GM19324 (cell line): ENCODE measurements at regions not wholly inside any gene's neighbourhood (a gene's known extent, or its start where the extent isn't known, plus 50 kb on each side); places are given as distances from the start of the nearest gene placed in this dataset.

Source experiments
- ATAC-seq: cut with Tn5 transposase; IDR thresholded peaks from one replicate; pipeline ENCODE4 v1.9.1; 2021; ENCODE audit warnings: mild to moderate bottlenecking, moderate library complexity; ENCODE audit not compliant: unreplicated experiment, low FRiP score

DNA sequence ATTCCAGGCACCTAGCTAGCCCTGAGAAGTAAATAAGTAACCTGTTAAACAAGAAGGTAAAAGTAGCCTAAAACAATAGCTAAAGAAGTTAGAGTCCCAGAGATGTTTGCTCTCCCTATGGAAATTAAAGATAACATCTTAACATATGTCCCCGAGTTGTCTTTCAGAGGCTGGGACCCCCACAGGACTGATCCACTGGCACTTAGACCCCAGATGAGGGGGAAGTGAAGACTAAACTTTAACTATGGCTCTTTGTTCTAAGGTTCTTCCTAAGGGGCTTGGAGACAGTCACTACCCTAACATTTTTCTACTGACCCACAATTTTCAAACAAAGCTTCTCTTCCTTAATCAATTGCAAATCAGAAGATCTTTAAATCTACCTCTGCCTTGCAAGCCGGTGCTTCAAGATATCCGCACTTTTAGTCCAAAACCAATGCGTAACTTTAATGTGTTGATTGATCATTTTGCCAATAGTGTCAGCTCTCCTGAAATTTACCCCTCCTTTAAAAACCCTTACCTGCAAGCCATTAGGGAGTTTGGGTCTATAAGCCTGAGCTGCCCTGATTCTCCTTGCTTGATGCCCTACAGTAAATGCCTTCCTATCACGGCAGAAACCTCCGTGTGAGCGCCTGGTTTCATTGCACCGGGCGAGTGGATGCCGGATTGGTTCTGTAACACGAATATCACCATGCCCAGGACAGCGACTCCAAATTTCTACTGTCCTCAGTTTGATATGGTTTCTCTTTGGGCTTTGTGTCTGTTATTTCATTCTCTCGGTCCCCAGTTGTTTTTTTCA, 404.4 kb downstream of the SIPA1L2 start:
- ATAC-seq, result no peak

DNA sequence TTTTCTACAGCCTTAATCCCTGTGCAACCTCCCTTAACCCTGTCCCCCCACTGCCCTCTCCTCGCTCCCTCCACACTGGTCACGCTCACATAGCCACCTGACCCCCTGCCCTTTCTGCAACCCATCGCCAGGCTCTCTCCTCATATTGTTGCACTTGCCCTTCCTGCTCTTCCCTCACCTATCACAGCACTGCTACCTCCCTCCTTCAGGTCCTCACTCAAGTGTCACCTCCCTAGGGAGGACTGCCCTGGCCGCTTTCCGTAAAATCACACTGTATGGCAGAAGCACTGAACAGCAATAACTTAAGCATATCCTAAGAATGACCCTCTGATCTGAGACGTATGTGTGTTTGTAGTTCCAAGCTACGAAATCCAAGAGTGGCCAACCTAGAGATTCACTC, 406.0 kb downstream of the SIPA1L2 start:
- ATAC-seq, result no peak

DNA sequence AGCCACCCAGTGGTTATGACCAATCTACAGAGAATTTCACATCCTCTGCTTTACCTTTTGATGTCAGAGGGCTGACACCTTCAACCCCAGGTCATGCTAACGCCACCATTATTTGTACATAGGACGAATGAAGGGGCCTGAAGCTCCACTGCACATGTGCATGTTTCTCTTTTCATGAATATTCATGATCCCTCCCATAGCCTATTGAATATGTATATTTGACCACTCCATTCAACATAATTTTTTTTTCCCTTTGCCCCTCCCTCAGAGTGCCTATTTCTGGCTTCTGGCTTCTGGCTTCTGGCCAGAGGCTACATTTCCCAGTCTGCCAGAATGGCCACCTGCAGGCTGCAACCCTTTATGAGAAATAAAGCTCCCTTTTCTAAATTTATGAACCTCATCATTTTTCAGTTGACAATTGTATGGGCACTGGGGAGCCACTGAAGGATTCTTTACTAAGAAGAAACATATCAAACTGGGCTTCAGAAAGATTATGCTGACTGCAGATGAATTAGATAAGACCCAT, 406.7 kb downstream of the SIPA1L2 start:
- no peak for ATAC-seq

DNA sequence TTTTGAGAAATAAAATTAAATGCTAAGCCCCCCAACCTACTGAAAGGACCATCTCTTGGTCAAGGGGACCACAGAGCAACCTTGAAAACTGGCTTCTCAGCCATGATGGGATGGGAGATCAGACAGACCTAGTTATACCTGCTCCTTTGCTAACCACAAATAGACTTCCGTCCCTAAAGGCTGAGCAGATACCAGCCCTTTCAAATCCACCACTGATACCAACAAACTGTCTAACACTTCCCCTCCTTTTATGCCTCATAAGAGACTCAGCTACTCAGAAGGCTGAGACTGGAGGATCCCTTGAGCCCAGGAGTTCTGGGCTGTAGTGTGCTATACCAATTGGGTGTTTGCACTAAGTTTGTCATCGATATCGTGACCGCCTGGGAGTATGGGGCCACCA, 407.3 kb downstream of the SIPA1L2 start:
- no peak for ATAC-seq

DNA sequence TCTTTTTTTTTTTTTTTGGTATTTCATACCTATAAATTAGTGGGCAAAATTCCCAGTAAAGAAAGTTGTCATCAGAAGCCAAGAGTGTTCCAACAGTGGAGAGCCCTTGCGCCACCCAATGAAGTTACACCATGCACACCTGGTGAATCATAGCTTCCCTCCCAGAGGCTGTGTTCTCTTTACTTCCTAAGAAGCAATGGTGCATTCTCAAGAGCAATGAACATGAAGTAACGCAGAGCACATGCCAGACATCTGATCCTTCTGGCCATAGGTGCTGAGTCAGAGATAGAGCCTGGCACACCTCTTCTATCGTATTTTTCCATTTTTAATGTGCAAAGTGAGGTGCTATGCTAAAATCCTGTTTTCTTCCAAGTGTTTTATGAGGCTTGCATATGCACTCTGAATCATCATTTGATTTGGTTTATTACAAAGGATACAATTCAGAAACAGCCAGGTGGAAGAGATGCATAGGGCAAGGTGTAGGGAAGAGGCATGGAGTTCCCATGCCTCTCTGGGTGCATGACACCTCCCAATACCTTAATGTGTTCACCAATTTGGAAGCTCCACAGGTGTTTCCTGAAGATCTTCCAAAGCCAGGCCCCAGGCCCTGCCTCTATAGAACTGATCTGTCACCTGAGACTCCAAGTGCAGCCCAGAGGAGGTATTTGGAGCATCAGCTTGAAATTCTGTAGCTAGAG, 408.0 kb downstream of the SIPA1L2 start:
- ATAC-seq, result no peak

DNA sequence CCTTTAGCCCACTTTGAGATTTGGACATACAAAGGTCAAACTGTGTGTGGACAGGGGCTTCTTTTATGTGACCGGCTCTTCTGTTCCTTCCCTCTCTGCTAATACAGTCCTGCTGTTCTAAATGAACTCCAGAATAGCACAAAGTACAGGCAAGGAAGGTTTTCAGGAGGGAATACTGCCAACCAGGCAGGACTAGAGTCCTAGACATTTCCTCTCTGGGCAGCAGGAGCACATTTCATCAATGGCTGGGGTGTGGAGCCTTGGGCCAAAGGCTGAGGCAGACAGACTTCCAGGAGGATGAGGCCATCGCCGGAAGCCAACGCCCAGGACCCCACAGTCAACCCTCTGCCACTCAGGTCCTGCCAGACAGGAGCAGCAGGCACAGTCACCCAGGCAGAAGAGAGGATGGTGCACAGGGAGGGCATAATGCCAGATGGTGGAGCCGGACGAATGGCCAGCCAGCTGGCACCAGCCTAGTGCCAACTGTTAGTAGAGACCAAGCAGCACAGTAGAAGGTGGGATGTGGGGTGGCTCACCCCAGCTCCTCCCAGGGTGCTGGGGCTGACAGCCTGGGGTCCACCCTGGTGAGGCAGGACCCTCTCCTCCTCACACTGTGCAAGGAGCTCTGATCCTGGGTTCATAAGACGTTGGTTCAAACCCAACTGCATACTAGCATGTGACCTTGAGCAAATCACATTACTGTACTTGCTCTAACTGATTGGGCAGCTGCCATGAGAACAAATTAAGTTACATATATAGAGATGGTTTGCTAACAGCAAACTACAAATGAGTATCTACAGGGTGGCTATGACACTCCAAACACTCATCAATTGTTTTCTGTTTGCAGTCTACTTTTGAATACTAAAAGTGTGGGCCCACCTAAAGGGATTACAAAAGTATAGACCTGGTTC, 410.7 kb downstream of the SIPA1L2 start:
- no peak for ATAC-seq

DNA sequence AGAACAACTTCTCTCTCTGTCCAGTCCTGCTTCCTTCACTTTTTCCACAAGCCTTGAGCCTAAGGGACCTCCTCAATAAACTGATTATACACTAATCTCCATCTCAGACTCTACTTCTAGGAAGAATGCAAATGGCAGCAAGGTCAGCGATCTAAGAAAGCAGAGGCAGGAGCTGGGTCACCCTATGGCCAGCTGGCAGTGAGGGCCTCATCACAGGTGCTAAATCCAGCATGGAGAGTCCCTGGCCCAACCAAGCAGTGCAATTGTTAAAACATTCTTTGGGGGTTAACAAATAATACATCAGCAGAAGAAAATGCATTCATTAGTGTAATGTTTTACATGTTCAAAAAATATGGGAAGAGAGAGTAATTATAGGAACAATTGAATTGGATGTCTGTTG, 416.0 kb downstream of the SIPA1L2 start:
- ATAC-seq, result no peak

DNA sequence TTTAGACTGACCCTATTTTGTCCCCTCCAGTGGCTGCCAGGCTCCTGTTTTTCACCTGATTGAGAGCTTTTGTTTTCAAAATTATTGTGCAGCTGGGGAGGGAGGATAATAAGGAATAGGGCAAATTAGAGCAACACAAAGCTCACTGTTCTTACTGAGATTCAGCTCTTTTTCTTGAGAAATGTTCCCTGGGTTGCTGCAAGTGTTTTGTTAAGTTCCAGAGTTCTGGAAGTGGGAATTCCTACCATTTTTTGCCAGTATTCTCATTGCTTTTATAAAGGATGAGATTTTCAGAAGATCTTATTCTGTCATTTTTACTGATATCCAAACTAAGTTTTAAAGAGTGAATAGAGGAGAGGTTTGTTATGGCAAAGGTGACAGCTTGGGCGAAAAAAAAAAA, 417.7 kb downstream of the SIPA1L2 start:
- no peak for ATAC-seq

DNA sequence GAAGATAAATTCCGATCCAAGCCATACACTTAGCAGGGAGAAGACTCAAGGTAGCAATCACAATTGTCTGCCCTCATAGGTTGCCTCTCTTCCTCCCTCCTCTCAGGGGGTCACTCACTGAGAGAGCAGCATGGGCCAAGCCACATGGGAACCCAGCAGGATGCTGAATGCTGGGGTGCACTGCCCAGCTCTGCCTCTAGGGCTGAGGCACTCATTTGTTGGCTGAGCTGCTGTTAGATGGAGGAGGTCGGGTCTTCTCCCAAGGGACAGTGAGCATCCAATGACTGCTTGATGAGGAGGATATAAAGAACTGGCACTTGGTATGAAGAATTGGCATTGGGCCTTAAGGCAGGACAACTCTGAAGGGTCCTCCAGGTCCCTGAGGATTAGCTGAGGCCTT, 418.8 kb downstream of the SIPA1L2 start:
- no peak for ATAC-seq

DNA sequence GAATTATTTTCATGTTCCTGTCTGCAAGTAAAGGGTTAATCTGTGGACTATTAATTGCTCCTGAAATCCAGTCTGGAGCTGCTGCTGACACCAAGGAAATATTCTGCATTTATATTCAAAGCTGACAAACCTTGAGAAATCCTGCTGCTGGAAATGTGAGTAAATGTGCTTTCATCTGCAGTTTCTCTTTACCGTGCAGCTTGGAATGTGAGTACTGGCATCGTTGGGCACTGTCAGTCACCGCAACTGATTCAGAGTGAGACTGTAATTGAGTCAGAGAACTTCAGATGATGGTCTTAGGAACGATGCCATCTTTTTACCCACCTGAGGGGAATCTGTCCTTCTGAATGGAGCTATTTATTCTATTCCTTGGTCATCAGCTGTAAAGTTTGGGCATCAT, 420.6 kb downstream of the SIPA1L2 start:
- ATAC-seq, result no peak

DNA sequence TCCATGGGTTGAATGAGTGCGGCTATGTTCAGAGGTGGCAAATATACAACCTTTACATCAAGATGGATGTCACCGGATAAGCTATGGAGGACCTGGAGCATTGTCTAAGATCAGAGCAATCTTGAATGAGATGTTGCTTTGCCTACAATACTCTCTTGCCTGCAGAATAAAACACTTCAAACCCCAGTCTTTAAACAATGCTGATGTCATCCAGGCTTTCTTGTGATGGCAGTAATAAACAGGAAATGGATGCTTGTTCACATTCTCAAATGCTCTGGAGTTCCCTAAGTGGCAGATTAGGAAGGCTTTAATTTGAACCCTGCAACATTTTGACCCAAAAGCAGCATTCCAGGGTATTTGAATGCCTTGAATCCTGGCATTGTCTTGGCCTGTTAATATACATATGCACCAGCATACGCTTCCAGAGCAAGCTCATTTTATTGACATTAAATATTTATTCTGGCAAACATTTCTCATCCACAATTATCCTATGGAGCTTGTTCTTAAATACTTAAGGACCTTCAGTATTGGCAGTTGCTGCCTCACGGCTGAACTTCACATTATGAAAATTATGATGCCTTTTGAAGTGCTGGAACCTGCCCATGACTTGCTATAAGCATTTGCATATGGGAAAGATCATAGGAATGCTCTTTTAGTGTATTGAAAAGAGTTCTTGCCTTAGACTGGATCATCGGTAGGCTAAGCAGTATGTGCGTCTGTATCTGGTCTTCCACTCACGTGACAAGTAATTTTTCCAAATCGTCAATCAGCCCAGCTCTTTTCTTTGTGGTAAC, 422.7 kb downstream of the SIPA1L2 start:
- ATAC-seq, result no peak

DNA sequence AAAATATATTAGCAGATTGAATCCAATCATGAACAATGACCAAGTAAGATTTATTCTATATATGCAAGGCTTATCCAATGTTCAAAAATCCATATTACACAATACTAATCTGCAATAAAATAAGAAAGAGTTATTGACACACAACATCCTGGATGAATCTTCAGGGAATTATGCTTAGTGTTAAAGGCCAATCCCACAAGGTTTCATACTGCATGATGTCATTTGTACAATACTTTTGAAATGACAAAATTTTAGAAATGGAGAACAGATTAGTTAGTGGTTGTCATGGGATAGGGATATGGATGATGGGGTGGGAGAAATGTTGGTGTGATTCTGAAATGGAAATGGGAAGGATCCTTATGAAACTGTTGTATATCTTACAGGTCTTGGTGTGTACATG, 425.7 kb downstream of the SIPA1L2 start:
- ATAC-seq, result no peak

DNA sequence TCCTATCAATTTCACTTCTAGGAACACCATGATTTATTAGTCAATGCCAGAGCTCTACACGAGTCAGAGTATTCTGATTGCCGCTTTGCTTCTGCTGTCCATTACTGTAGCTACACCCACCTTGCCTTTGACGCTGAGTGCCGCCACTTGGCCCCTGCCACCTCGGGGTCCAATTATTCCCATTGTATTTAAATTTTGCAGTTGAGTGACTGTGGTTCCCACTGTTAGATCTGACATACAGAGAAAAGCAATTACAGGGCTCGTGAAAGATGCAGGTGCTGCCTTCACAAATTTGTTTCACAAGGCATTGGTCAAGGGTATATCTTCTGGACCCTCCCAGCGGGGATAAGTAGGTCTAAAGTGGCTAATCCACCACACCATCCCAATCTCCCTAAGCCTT, 428.9 kb downstream of the SIPA1L2 start:
- no peak for ATAC-seq

DNA sequence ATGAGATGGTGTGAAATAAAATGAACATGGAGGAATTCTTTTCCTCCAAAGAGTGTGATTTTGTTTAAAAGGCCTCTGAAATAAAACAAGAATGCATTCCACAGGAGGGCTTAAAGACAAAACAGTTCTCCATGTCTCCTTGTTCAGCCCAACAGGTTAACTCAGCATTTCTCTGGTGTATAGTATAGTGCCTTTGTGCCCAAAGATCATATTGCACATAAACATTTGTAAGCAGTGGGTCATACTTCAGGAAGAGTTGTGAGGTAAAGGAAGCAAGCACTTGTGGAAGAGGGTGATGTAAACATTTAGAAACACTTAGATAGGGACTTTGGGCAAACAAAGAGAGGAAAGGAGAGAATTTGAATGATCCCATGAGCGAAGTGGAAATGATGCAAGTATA, 433.9 kb downstream of the SIPA1L2 start:
- ATAC-seq, result no peak

DNA sequence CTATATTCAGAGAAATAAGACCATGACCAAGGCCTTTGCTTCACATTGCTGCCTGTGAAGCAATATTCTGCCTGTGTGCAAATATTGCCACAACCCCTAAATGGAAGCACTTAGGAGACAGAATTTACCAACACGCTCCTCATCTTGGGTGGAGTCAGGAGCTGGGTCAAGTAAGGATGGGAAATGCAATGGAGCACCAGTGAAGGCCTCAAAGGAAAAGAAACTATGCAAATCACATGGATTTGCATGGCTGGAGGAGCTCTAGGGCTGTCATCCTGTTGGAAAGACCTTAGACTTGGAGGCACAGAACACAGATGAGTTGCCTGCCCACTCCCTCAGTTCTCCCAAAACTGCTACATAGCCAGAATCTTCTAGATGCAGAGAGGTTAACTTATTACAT, 435.5 kb downstream of the SIPA1L2 start:
- ATAC-seq, result no peak

DNA sequence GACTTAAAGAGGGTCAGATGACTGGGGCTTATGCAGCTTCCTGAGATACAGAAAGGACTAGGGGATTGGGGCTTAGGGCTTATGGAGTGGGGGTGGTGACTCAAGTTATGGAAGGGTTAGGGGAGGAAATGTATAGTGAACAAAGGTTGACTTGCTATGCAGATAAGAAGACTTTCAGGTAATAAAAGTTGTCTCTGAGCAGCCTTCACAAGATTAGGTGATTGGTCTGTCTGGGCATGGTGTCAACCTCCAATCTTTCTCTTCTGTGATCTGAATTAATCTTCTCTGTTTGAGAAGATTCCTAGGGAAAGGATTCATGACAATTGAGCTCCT, 436.5 kb downstream of the SIPA1L2 start:
- no peak for ATAC-seq

DNA sequence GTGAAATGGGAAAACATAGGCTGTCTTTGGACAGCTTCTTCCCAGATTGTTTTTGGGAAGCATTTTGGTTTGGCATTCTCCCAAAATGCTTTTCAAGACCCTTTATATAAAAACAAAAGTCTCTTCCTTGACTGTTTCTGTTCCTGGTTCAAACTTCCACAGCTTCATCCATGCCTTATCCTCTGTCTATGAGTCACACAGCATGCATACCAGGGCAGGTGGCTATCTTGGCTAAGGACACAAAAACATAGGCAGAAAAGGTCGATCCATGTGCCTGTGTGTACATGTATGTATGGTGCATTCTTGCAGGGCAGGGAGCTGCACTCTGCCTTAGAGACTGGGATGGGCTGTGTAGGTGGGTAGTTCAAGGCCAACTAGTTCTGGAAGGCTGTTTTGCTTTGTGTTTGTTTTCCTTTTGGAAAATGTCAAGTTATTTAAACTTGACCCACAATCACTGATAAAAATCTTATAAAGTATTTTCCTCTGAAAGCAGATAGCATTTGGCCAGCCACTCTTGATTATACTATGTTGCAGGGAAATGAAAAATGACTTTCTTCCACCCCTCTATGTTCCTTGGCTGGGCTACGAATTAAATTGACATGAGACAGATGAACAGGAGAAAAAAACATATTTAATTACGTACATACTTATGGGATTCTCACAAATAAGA, 437.0 kb downstream of the SIPA1L2 start:
- ATAC-seq, result no peak

DNA sequence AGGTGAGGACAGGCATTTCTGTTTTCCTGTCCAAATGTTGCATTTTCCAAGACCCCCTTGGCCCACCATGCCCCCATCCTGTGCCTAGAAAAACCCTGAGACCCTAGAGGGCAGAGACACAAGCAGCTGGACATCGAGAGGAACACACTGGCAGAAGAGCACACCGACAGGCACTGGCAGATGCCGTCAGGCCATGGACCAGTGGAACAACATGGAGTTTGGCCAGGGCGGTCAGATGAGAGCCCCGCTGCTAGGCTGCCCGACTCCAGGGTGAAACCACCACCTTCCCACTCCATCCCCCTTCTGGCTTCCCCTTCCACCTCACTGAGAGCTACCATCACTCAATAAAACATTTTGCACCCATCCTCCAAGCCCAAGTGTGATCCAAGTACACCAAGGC, 438.4 kb downstream of the SIPA1L2 start:
- no peak for ATAC-seq

DNA sequence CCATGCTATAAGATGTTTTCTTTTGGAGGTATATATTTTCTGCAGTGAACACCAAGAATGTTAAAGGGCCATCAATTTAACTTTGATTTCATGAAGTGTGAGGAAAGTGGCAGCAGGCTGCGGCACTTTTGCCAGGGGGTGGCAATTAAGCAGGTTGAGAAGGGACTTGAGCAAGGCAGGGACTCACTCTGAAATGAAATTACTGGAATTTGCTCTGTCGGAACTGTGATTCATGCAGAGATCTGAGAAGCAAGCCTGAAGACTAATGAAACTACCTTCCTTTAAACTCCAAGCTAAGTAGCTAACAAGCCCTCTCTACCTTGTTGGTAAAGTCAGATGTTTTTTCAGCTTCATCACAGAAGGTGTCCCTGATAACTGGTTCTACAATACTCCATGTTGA, 441.6 kb downstream of the SIPA1L2 start:
- ATAC-seq, result no peak

DNA sequence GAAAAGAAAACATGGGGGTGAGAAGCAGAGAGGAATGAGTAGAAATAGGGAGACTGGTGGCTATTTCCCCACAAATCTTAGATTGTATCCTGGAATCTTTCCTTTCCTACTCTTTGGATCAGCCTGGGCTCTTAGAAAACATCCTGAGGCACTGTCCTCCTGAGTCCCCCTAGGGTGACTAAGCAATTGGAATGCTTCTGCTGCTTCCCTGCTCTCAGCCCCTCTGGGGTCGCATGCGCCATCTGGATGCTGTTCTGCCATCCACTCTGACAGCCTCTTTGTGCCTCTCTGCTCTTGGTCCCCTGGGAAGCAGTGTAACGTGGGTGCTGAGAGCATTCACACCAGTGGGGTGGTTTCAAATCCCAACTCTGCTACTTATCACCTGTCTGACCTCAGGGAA, 443.0 kb downstream of the SIPA1L2 start:
- no peak for ATAC-seq
